ENCODE measurements at regions not wholly inside any gene's neighbourhood (a gene's known extent, or its start where the extent isn't known, plus 50 kb on each side); places are given as distances from the start of the nearest gene placed in this dataset.

DNA sequence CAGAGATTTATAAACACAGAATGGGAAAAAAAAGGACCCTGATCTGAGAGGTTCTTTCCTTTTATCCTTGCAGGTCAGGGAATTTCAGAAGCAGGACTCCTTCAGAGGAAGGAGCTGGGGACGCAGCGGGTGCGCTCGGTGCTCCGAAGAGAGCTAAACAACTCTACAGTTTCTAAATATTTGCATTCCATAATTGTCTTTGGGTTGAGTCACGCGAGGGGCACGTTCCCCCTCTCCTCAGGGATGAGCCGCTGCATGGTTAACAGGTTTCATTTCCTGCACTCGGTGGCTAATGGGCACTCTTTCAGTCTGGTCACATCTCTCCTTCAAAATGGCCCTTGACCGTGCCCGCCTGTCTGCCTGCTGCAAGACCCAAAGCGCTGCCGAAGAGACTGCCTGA is 165.0 kb upstream of the HMHB1 start:
- H3K4me3 Mint-ChIP-seq (ENCODE audit: low read depth) = no peak overlapping the region
- H3K4me1 Mint-ChIP-seq (ENCODE audit: low read depth) = peaks cover 2% of the 10 kb centered on the region
- H3K27me3 Mint-ChIP-seq = peaks cover 7% of the 10 kb centered on the region
- H3K27ac Mint-ChIP-seq = no peak overlapping the region
- TF ChIP-seq, protein P1, sequence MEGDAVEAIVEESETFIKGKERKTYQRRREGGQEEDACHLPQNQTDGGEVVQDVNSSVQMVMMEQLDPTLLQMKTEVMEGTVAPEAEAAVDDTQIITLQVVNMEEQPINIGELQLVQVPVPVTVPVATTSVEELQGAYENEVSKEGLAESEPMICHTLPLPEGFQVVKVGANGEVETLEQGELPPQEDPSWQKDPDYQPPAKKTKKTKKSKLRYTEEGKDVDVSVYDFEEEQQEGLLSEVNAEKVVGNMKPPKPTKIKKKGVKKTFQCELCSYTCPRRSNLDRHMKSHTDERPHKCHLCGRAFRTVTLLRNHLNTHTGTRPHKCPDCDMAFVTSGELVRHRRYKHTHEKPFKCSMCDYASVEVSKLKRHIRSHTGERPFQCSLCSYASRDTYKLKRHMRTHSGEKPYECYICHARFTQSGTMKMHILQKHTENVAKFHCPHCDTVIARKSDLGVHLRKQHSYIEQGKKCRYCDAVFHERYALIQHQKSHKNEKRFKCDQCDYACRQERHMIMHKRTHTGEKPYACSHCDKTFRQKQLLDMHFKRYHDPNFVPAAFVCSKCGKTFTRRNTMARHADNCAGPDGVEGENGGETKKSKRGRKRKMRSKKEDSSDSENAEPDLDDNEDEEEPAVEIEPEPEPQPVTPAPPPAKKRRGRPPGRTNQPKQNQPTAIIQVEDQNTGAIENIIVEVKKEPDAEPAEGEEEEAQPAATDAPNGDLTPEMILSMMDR (IDR thresholded peaks at IDR 0.05; ENCODE audit: unreplicated experiment) = no peak
- DNase-seq (ENCODE audit: low spot score, unreplicated experiment) = no peak
- H3K9me3 Mint-ChIP-seq (ENCODE audit: low read depth) = no peaks in the 10 kb centered on the region
- no peaks in the 10 kb centered on the region for H3K36me3 Mint-ChIP-seq (ENCODE audit: insufficient read depth)

DNA sequence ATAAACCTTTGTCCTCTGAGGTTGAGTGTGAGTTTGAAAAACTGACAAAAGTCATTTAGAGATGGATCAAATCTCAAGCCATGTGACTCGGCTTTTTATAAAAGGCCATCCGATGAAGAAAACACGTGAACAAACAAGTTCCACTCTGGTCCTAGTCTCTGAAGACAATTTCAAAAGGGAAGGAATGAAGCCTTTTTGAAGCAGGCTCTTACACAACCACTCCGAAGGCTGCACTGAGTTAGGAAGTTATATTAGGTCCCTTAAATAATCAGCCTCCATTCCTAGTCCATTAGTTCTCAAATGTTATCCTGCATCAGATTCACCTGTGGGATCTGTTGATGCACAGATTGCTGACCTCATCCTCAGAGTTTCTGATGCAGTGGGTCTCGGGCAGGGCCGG is 166.6 kb upstream of the HMHB1 start:
- Mint-ChIP-seq H3K27ac (no peak overlapping the region), H3K9me3 (ENCODE audit: low read depth) (no peaks in the 10 kb centered on the region), H3K4me1 (ENCODE audit: low read depth) (peaks cover 11% of the 10 kb centered on the region), H3K36me3 (ENCODE audit: insufficient read depth) (no peaks in the 10 kb centered on the region), H3K27me3 (peaks cover 7% of the 10 kb centered on the region), H3K4me3 (ENCODE audit: low read depth) (no peak overlapping the region)
- no peak for DNase-seq (ENCODE audit: low spot score, unreplicated experiment)
- TF ChIP-seq, protein P1 (IDR thresholded peaks at IDR 0.05; ENCODE audit: unreplicated experiment) = no peak

DNA sequence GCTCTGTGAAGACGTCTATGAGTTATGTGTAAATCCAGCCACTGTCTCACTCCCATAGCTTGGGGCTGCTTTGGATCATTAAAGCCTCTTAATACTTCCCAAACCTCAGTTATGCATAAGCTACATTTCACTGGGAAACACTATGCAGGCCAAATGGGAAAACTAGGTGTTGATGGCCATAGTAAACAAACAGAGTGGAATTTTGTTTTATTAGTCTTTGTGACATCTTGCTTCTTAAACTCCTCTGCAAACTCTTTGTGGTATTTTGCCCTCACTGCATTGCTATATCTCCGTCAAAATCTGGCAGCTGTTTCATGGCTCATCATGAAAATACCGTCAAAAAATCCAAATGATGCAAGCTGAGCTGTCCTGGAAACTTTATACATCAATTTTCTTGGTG is 167.2 kb upstream of the HMHB1 start:
- H3K4me1 Mint-ChIP-seq (ENCODE audit: low read depth) = peaks cover 11% of the 10 kb centered on the region
- no peaks in the 10 kb centered on the region for H3K9me3 Mint-ChIP-seq (ENCODE audit: low read depth)
- no peak overlapping the region for H3K27ac Mint-ChIP-seq
- DNase-seq (ENCODE audit: low spot score, unreplicated experiment) = no peak
- no peak overlapping the region for H3K4me3 Mint-ChIP-seq (ENCODE audit: low read depth)
- H3K27me3 Mint-ChIP-seq = peaks cover 7% of the 10 kb centered on the region
- no peaks in the 10 kb centered on the region for H3K36me3 Mint-ChIP-seq (ENCODE audit: insufficient read depth)
- TF ChIP-seq, protein P1 (IDR thresholded peaks at IDR 0.05; ENCODE audit: unreplicated experiment) = no peak

DNA sequence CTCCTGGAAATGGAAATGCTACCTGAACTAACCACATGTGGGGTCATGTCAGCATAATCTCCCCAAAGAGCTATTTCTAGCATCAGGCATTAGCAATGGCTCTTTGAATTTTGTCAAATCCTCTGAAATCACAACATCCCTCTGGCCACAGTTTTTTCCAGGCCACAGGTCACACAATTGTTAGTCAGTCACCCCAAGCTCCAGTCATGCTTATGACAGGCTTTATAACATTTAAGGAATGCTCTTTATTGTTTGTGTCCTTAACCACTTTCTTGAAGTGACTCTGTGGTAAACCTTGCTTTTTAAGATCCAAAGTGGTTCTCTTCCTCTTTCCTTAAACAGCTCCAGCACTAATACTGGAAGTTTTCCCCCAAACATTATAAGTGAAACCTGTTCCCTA is 169.2 kb upstream of the HMHB1 start:
- H3K27ac Mint-ChIP-seq = no peak overlapping the region
- H3K4me3 Mint-ChIP-seq (ENCODE audit: low read depth) = no peak overlapping the region
- no peak for DNase-seq (ENCODE audit: low spot score, unreplicated experiment)
- no peaks in the 10 kb centered on the region for H3K9me3 Mint-ChIP-seq (ENCODE audit: low read depth)
- peaks cover 11% of the 10 kb centered on the region for H3K4me1 Mint-ChIP-seq (ENCODE audit: low read depth)
- TF ChIP-seq, protein P1 (IDR thresholded peaks at IDR 0.05; ENCODE audit: unreplicated experiment) = no peak
- no peaks in the 10 kb centered on the region for H3K36me3 Mint-ChIP-seq (ENCODE audit: insufficient read depth)
- peaks cover 7% of the 10 kb centered on the region for H3K27me3 Mint-ChIP-seq

DNA sequence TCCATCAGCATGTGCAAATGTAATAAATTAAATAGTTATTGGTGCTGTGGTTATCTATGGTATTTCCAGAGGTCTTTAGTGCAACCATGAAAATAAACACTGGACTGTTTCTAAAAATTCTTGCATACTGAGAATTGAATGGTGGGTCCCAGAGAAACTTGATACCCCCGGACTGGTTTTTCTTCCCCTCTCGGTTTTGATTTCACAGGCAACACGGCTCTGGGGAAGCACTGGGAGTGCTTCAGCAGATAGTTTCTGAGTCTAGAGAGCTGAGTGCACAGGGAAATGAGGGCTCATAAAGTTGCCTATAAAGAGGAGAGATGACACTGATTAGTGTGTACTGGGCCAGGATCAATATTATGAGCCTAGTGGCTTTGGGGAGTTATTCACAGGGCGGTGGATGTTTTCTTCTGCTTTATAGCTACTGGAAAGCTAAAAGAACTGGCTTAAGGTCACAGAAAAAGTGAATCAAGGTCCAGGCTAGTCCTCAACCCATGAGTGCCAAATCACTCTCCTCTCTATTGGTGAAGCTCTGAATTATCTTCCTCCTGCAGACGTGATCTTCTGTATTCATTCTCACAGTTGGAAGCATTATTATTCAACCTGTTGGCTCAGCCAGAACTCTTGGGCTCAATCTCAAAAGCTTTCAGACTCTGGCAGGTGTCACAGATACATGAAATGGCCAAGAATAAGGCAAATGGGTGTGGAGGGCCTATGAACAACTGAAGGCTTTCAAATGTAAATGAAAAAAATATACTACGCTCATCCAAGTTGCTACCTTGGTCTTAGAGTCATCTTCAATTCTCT is 170.2 kb upstream of the HMHB1 start:
- DNase-seq (ENCODE audit: low spot score, unreplicated experiment) = no peak
- no peaks in the 10 kb centered on the region for H3K9me3 Mint-ChIP-seq (ENCODE audit: low read depth)
- H3K27me3 Mint-ChIP-seq = peaks cover 7% of the 10 kb centered on the region
- H3K4me3 Mint-ChIP-seq (ENCODE audit: low read depth) = no peak overlapping the region
- H3K4me1 Mint-ChIP-seq (ENCODE audit: low read depth) = peaks cover 11% of the 10 kb centered on the region
- no peaks in the 10 kb centered on the region for H3K36me3 Mint-ChIP-seq (ENCODE audit: insufficient read depth)
- TF ChIP-seq, protein P1 (IDR thresholded peaks at IDR 0.05; ENCODE audit: unreplicated experiment) = no peak
- no peak overlapping the region for H3K27ac Mint-ChIP-seq

All from progenitor cell of endocrine pancreas (in vitro differentiated cells).